Adrenal gland (tissue), 9 donors: ENCODE measurements at regions not wholly inside any gene's neighbourhood (a gene's known extent, or its start where the extent isn't known, plus 50 kb on each side); places are given as distances from the start of the nearest gene placed in this dataset.

Source experiments
- DNase-seq, 7 donors: peaks; one replicate each; pipeline ENCODE4 v3.0.0-alpha.2; 2019 to 2020
- H3K27ac ChIP-seq, 5 donors: fragments of 200-600 bp; sonication (generic) in 4 of 5; 1 replicate in 3 of 5; 2 replicates in 2 of 5; pipeline versions ENCODE4 v1.5.1 to v1.8.0; 2016 to 2020; ENCODE audit warnings: mild to moderate bottlenecking in 1 of 5
- H3K27me3 ChIP-seq: fragments of 200-600 bp; 2 replicates; pipeline ENCODE4 v1.8.0; 2021
- H3K36me3 ChIP-seq, 2 donors: fragments of 200-600 bp; replicated peaks in 1 of 2; 1 replicate in 1 of 2; 2 replicates in 1 of 2; pipeline versions ENCODE4 v1.5.1 to v1.8.0; 2018 to 2022
- H3K4me1 ChIP-seq, 2 donors: fragments of 200-600 bp; replicated peaks in 1 of 2; 1 replicate in 1 of 2; 2 replicates in 1 of 2; pipeline versions ENCODE4 v1.5.1 to v1.8.0; 2018 to 2021
- H3K4me3 ChIP-seq, 4 donors: fragments of 200-600 bp; sonication (generic) in 3 of 4; one replicate each; pipeline ENCODE4 v1.5.1; 2016 to 2018
- H3K9me3 ChIP-seq, 3 donors: fragments of 200-600 bp; sonication (generic) in 1 of 3; replicated peaks in 1 of 3; 1 replicate in 2 of 3; 2 replicates in 1 of 3; pipeline versions ENCODE4 v1.5.1 to v1.8.0; 2016 to 2021
- CTCF ChIP-seq, 6 experiments: fragments of 450-650 bp in 4 of 6; fragments of 200-600 bp in 2 of 6; sonication (generic) in 1 of 6; IDR thresholded peaks; 1 replicate in 5 of 6; 2 replicates in 1 of 6; pipeline versions ENCODE4 v1.5.1 to v1.8.0; 2016 to 2021; ENCODE audit warnings: antibody characterized with exemption in 6 of 6, mild to moderate bottlenecking in 2 of 6, moderate library complexity in 1 of 6
- POLR2A ChIP-seq, 2 donors: fragments of 450-650 bp; IDR thresholded peaks; one replicate each; pipeline ENCODE4 v1.6.1; 2017; ENCODE audit warnings: antibody characterized with exemption in 2 of 2, mild to moderate bottlenecking in 2 of 2, moderate library complexity in 1 of 2
- WGBS, 4 donors: extraction: QIAGEN DNeasy Blood & Tissue Kit in 2 of 4; methylation state at CpG; one replicate each; pipeline versions ENCODE4 v1.1.5 to v1.1.7; 2013 to 2017; 5-methylcytosine and 5-hydroxymethylcytosine counted together
- intact Hi-C, 2 donors: fragments of 100-400 bp; cut with DNase I; formaldehyde crosslinking; loops; one replicate each; pipeline versions ENCODE4 v1.14.1 to v1.15.0; 2022 to 2023
- donor health status: healthy with polysubstance abuse.
- donor health status: Bipolar disorder and iron deficiency.
- donor health status: DM: yes; HTN: yes; CAD: no.
- donor health status: DM: no; HTN: no; CAD: no.
- donor health status: DM: no; HTN: no; CAD: no.

- DNase-seq = no peak
- H3K4me1 ChIP-seq = no peaks in the 10 kb centered on the region
These were observed 1026.7 kb downstream of the EPHA3 start for GRCh38 chr3:90134090-90134489.

GRCh38 chr3:90136456-90137191 lies 1029.2 kb downstream of the EPHA3 start:
- DNase-seq = no peak
- no peak overlapping the region for H3K27ac ChIP-seq
- intact Hi-C loops = no loop called here

More at GRCh38 chr3:90134090-90134489, 1026.7 kb downstream of the EPHA3 start:
- no peaks in the 10 kb centered on the region for H3K9me3 ChIP-seq
- no peaks in the 10 kb centered on the region for H3K27me3 ChIP-seq
- no peaks in the 10 kb centered on the region for H3K36me3 ChIP-seq
- no peak for TF ChIP-seq POLR2A (IDR thresholded peaks at IDR 0.05)
- intact Hi-C loops = no loop called here
- H3K4me3 ChIP-seq = no peak overlapping the region
- no peak overlapping the region for H3K27ac ChIP-seq

GRCh38 chr3:90145094-90145860 lies 1037.9 kb downstream of the EPHA3 start:
- Histone ChIP-seq H3K9me3 (no peaks in the 10 kb centered on the region), H3K4me3 (no peak overlapping the region), H3K27me3 (no peaks in the 10 kb centered on the region), H3K36me3 (no peaks in the 10 kb centered on the region), H3K27ac (no peak overlapping the region), H3K4me1 (no peaks in the 10 kb centered on the region)
- WGBS, 4 donors = 44 to 50% (median 46%) methylated on average over 4 of the region's 4 CpGs
- TF ChIP-seq CTCF (IDR thresholded peaks at IDR 0.05) (no peak), POLR2A (IDR thresholded peaks at IDR 0.05) (no peak)
- DNase-seq = no peak
- intact Hi-C loops = no loop called here

More at GRCh38 chr3:90136456-90137191, 1029.2 kb downstream of the EPHA3 start:
- no peaks in the 10 kb centered on the region for H3K9me3 ChIP-seq
- H3K27me3 ChIP-seq = no peaks in the 10 kb centered on the region
- TF ChIP-seq POLR2A (IDR thresholded peaks at IDR 0.05) (no peak), CTCF (IDR thresholded peaks at IDR 0.05) (no peak)
- no peaks in the 10 kb centered on the region for H3K4me1 ChIP-seq
- H3K4me3 ChIP-seq = no peak overlapping the region
- no peaks in the 10 kb centered on the region for H3K36me3 ChIP-seq

GRCh38 chr3:90180096-90180495 lies 1072.7 kb downstream of the EPHA3 start:
- H3K4me1 ChIP-seq = no peaks in the 10 kb centered on the region
- no peak overlapping the region for H3K27ac ChIP-seq
- no peaks in the 10 kb centered on the region for H3K27me3 ChIP-seq
- DNase-seq = no peak
- no peak overlapping the region for H3K4me3 ChIP-seq
- TF ChIP-seq CTCF (IDR thresholded peaks at IDR 0.05) = no peak
- TF ChIP-seq POLR2A (IDR thresholded peaks at IDR 0.05) = no peak
- no peaks in the 10 kb centered on the region for H3K9me3 ChIP-seq
- WGBS, 4 donors = 55 to 63% (median 58%) methylated on average over 2 of the region's 2 CpGs
- no peaks in the 10 kb centered on the region for H3K36me3 ChIP-seq
- intact Hi-C loops = loop anchor here in 1 of 2 donors (10.0 kb wide), 1 partner anchor 1975 kb away; no protein-coding TSS in a partner anchor
